GM18861 (cell line): ENCODE measurements at regions not wholly inside any gene's neighbourhood (a gene's known extent, or its start where the extent isn't known, plus 50 kb on each side); places are given as distances from the start of the nearest gene placed in this dataset.

ENCODE experiments used
- ATAC-seq: cut with Tn5 transposase; IDR thresholded peaks from one replicate; pipeline ENCODE4 v1.9.1; 2021; ENCODE audit not compliant: unreplicated experiment

DNA sequence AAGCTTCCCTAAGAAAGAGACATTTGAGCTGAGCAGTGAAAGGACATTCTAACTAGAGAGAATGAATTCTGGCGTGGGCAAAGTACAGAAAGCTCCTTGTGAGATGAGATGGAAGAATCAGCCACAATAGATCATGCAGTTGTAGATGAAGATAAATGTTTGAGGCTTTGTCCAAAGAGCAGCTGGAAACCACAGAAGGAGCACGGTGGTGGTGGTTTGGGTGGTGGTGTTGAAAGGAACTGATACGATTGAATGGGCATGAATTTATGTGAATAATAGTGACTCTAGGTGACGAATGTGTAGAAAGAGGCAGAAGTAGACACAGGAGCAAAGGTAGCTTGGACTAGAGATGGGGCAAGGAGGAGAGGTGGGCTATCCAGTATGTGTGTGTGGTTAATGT lies 260.5 kb upstream of the TMTC1 start:
- ATAC-seq = no peak

DNA sequence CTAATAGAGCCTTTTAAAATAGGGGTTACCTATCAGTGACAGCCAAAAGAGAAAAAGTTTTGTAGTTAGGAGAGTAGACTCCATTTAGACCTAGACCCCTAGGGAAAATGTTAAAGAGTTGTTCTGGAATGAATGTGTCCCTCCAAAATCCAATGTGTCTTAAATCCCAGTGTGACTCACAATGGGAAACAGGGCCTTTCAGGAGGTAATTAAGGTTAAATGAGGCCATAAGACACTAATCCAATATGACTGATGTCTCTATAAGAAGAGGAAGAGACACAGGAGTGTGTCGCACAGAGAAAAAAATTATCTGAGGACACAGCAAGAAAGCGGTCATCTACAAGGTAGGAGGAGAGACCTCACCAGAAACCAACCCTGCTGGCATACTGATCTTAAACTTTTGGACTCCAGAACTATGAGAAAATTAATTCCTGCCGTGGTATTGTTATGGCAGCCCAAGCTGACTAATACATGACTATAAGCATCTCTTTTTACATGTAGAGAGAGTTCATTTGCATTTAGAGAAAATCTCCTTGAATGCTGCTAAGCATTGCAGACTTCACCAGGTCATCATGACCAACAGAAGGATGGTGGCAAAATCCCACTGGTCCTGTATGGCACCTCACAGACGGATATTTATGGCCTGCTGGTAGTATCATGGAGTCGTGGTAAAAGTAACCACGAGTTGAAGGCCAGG lies 259.6 kb upstream of the TMTC1 start:
- no peak for ATAC-seq

- no peak for ATAC-seq
Measured at GRCh38 chr12:30041096-30041495, 257.4 kb upstream of the TMTC1 start.

GRCh38 chr12:30030693-30031374 lies 247.1 kb upstream of the TMTC1 start:
- ATAC-seq = no peak

DNA sequence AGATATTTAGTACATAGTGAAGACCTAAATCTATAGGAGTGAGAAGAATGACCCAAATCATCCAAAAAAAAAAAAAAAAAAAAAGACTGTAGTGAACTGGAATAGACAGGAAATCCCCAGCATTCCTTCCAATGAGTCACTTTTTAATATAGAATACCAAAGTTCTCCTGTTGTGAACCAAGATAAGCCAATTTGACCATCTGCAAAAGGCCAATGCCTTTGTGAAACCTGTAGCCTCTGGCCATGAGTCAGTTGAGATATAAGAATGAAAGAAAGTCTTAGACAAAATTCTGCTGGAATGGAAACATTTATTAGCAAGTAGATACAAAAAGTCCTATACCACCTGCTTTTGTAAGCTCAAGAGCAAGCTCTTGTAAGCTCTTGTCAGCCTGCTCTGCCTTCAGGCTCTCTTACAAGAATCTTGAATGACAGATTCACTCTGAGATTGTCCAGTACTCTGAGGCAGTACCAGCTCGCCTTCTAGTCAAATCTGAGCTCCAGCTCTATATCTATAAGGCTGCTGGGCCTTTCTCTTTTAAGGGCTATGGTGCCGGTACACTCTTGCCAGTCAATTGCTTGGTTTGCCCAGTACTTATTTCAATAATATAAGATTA lies 243.0 kb upstream of the TMTC1 start:
- no peak for ATAC-seq

GRCh38 chr12:30025317-30025716 lies 241.6 kb upstream of the TMTC1 start:
- no peak for ATAC-seq

GRCh38 chr12:30023186-30023585 lies 239.4 kb upstream of the TMTC1 start:
- no peak for ATAC-seq

GRCh38 chr12:30021051-30021833 lies 237.5 kb upstream of the TMTC1 start:
- ATAC-seq = no peak

DNA sequence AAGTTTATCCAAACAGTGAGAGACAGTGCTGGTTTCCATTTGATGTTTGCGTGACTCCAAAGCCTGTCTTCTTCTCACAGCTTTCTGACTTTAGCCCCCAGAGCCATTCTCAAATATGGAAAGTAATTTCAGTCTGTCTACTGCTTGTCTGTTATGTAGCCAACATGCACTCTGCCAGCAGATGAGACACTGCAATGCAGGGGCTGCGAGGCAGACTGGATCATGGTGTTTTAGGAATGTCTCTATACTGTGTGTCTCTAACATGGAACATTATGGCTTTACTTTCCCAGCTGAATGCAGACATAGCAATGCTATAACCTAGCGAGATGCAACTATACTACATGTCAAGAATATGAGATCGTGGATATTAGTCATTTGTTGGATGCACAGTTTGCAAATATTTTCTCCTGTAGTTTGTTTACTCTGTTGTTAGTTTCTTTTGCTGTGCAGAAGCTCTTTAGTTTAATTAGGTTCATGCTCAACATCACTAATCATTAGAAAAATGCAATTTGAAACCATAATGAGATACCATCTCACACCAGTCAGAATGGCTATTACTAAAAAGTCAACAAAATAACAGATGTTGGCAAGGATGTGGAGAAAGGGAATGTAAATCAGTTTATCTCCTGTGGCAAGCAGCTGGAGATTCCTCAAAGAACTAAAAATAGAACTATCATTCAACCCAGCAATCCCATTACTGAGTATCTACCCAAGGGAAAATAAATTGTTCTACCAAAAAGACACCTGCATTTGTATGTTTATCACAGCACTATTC lies 235.8 kb upstream of the TMTC1 start:
- no peak for ATAC-seq

GRCh38 chr12:30016540-30017055 lies 232.9 kb upstream of the TMTC1 start:
- ATAC-seq = no peak

GRCh38 chr12:30015631-30016337 lies 232.0 kb upstream of the TMTC1 start:
- ATAC-seq = no peak

DNA sequence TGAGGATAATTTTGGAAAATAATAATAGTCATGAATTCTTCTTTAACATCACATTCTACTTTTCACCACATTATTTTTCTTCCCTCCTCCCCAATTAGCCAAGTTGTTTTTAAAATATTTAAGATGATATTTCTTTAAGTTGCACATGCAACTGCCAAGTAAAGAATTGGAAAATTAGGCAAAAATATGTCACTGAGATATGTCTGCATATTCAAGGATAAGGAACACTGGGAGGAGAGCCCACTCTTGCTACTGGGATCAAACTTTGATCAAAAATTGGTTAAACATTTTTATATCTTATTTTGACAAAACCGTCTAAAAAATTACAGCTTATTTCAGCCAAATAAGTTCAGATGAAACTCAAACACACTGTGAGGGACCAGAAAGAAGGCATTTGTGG lies 231.2 kb upstream of the TMTC1 start:
- ATAC-seq = no peak

- ATAC-seq = no peak
Measured at GRCh38 chr12:30012816-30013450, 229.2 kb upstream of the TMTC1 start.

DNA sequence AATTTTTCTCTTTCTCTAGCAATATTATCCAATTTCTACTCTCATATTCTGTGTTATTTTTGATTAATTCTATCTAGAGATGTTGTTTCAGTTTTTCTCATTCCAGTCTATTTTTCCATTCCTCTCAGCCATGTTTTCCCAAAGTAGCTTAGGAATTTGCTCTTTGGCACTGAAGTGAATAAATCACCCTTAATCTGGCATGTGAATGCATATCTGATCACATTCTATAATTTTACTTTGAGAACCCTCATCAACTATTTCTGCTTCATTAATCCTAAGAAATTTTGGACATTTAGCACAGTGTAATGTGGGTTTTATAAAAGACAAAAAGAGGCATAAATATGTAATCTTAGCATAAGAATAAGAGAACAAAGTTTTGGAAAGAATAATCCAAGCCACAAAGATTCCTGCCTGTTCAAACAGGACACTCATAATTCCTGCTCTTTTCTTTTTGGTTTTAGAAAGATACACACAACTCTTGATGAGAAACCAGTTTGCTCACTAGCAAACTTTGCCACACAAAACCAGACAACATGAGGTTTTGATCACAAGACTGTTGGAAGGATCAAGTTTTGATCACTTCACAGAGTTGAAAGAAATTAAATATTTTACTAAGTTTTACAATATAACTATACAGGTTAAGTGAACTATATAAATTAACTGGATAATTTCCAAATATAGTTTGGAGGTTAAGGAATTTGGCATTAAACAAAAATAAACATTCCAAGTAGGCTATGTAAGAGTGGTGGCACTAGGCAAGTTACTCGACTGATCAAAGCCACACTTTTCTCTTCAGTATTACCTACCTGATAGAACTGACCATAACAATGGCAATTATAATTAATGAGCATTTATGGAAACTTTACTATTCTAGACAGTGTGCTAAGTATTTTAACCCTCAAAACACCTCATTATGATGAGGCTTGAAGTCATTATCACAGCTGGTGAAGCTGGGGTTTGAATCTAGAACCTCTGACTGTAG lies 226.6 kb upstream of the TMTC1 start:
- no peak for ATAC-seq

DNA sequence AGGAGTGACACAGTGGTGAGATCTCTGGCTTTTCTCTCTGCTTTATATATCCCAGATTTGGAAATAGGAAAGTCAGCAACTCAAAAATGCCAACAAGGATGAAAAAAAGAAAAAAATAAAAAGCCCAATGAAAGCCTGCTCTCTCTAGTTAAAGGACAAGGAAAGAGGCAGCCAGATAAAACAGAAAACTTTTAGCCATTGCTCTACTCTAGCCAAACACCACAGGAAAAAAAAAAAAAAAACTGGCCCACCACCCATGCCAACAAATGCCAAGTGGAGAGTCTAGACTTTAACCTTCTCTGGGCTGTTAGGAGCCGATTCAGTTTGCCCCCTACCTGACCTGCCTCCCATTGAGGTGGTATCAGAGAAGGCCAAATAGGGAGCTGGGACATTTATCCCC lies 222.3 kb upstream of the TMTC1 start:
- no peak for ATAC-seq

DNA sequence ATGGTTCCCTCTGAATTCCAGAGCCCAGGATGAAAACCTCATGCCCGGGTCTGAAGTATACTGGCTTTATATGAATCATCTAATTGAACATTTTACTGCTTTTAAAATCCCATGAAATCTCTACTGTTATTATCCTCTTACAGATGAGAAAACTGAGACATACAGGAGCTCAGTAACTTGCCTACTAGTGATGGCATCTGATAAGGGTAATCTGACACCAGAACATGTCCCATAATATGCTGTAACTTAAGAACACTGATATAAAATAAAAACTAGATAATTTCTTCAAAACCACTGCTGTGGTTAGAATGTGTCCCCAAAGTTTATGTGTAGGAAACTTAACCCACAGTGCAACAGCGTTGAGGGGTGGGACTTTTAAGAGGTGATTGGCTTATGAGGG lies 219.6 kb upstream of the TMTC1 start:
- ATAC-seq = no peak

DNA sequence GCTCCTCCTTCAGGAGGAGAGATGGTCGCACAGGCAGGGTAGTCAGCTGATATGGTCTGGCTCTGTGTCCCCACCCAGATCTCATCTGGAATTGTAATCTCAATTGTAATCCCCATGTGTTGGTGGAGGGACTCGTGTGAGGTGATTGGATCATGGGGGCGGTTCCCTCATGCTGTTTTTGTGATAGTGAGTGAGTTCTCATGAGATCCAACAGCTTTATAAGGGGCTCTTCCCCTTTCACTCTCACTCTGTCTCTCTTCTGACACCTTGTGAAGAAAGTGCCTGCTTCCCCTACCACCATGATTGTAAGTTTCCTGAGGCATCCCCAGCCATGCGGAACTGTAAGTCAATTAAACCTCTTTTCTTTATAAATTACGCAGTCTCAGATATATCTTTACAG lies 218.9 kb upstream of the TMTC1 start:
- no peak for ATAC-seq

- ATAC-seq = no peak
Measured at GRCh38 chr12:30000401-30000800, 216.7 kb upstream of the TMTC1 start.
